Left renal cortex interstitium (tissue), 4 donors: ENCODE measurements at regions not wholly inside any gene's neighbourhood (a gene's known extent, or its start where the extent isn't known, plus 50 kb on each side); places are given as distances from the start of the nearest gene placed in this dataset.
"Not testable (repeated sequence)": the region's sequence is repeated elsewhere in the genome, so short reads cannot be mapped to it uniquely, and the experiment has no call there.

Source experiments
- DNase-seq, 4 donors: peaks; one replicate each; pipeline ENCODE4 v3.0.0-alpha.2; 2013; ENCODE audit warnings: low read depth in 4 of 4, low spot score in 2 of 4, missing footprints in 1 of 4

DNA sequence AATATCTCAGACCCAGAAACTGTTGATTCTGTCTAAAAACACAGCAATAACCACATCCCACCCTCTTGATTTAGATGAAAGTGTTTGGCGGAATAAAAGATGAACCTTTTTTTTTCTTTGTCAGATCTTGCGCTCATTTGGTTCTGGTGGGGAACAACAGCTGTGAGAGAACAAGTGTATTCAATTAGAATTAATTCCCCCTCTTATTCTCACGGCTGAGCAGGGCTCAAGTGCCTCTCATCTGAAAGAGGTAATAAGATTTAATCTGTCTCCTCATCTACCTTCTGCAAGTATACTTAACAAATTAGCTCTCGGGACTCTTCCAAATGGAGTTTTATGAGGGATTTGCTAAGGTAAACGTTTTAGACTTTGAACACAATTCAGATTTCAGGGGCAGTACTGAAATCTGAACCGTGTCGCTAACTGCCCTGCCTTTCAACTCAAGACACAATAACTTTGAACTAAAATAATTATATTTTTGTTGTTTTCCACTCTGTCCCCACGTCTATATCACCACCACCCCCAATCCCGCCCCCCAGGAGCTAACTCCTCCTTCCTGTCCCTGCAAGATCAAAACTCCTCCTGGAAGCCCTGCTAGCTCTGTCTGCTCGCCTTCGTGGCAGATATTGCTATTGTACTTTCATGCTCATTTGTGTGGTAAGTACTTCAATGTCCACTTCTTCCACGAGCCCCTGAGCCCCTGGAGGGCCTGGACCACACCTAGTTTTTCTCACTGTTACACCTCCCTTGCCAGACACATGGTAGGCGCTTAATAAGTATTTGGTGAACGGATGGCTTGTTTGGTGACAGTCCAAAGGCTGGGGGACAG is 54.2 kb upstream of the ROPN1B start:
- not testable (repeated sequence) for DNase-seq

- DNase-seq = peak in 1 of 4 donors; percentile 14
Measured at GRCh38 chr3:125915437-125915787, 53.6 kb upstream of the ROPN1B start.

DNA sequence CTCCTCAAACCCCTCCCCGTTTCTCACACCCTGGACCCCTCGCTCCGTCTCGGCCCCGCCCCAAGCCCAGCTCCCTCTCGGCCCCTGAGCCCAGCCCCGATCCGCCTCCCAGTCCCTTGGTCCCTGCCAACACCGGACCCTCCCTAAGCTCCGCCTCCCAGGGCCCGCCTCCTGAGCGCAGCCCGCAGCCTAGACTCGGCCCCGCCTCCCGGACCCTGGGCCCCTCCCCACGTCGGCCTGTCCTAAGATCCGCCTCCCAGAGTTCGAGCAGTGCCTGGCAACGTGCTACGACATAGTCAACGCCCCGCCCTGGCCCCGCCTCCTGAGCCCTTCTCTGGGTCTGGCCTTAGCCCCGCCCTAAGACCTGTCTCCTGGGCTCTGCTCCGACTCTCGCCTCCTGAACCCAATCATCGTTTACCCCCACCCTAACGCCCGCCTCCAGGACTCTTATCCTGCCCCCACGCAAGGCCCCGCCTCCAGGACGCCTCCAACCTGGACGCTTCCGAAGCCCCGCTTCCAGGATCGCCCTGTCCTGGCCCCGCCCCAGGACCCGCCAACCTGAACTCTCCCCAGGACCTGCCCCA is 53.1 kb upstream of the ROPN1B start:
- DNase-seq = peak; percentile 90 to 96 (median 91)

GRCh38 chr3:125916376-125916978 is 52.5 kb upstream of the ROPN1B start:
- peak in 3 of 4 donors; percentile 81 to 86 (median 83) for DNase-seq

DNA sequence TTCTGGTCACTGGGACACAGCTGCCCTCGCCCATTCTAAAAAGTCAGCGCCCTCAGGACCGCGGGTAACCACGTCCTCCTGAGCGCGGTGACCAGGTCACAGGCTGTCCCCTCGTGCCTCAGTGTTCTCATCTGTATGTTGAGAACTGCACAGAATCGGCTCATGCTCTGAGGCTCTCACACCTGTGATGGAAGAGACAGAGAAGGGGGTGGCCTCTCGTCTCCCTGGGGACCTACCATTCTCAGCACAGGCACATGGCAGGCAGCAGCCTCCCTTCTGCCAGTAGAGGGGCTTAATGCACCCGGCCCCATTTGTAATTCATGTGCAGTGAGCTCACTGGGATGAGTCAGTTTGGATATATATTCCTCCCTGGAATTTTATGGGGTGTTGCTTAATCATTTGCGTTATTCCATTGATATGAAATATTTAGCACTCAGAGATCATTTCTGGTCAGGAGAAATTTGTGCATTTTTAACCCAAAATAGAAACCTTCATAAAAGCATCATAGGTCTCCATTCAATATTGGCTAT is 51.9 kb upstream of the ROPN1B start:
- not testable (repeated sequence) for DNase-seq

DNA sequence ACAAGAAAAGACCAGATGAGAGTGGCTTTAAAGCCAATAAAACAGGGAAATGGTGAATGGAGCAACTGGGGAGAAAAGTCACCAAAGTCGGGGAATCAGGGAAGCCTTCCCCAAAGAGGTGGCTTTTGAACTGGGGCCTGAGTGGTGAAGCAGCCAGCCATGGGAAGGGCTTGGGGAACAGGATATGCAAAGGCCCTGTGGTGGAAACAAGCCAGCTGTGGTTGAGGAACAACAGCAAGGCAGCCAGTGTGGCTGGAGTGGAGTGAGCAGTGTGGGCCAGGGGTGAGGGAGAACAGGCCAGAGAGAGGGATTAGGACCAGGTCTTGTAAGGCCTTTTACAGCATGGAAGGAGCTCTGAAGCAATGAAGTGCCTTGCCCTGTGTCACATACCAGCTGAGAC is 51.0 kb upstream of the ROPN1B start:
- not testable (repeated sequence) for DNase-seq

DNA sequence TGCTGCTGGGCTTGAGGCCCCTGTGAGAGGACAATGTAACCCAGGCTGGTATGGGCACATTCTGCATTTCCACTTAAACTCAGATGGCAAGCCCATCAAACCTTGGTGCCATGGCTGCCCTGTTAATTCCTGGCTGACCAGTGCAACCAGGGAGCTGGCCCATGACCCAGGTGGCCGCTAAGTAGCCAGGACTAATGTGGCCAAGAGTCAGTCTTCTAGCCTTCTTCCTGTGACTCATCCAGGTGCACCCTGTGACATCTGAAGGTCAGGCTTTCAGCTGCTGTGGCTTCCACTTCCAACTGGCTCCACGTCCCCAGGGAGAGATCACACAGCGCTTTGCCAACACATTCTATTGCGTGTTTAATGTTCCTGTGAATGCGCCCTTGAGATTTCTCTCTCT is 50.5 kb upstream of the ROPN1B start:
- not testable (repeated sequence) for DNase-seq

DNA sequence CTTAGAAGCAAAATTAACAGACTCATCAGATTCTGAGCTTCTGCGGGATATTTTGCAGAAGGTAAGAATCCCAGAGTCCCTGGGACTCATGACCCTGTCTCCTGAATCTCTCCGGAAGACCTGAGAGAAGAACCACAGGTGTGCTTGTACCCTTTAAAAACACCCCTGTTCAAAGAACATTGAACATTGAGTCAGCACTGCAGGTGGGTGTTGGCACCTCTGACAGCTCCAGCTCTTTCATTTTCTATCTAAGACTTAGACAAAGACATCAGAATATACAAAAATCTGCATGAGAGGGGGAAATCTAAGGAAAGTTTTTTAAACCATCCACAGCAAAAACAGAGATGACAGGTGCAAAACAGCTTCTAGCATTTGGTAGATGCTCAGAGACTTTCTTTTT is 50.1 kb upstream of the ROPN1B start:
- not testable (repeated sequence) for DNase-seq
